Breast epithelium (tissue), 3 donors: ENCODE measurements at regions not wholly inside any gene's neighbourhood (a gene's known extent, or its start where the extent isn't known, plus 50 kb on each side); places are given as distances from the start of the nearest gene placed in this dataset.

ENCODE experiments used
- CTCF ChIP-seq, 3 donors: fragments of 450-650 bp; IDR thresholded peaks; one replicate each; pipeline ENCODE4 v1.5.1; 2016 to 2017; ENCODE audit warnings: antibody characterized with exemption in 3 of 3, mild to moderate bottlenecking in 3 of 3, moderate library complexity in 3 of 3
- POLR2A ChIP-seq: fragments of 450-650 bp; IDR thresholded peaks from one replicate; pipeline ENCODE4 v1.6.1; 2016; ENCODE audit warnings: antibody characterized with exemption, mild to moderate bottlenecking, moderate library complexity
- POLR2AphosphoS5 ChIP-seq, 3 donors: sonication (generic); formaldehyde crosslinking; IDR thresholded peaks; one replicate each; pipeline ENCODE4 v1.6.1; 2017; ENCODE audit warnings: antibody characterized with exemption in 3 of 3

GRCh38 chr5:167355346-167355745 is 936.1 kb upstream of the WWC1 start:
- TF ChIP-seq CTCF (IDR thresholded peaks at IDR 0.05) (no peak), POLR2A (no peak), POLR2AphosphoS5 (IDR thresholded peaks at IDR 0.05) (no peak)
